COLO668 (cell line): ENCODE measurements at regions not wholly inside any gene's neighbourhood (a gene's known extent, or its start where the extent isn't known, plus 50 kb on each side); places are given as distances from the start of the nearest gene placed in this dataset.

Source experiments
- DNase-seq: peaks from one replicate; lab custom pipeline; 2025; ENCODE audit not compliant: unreplicated experiment; lab: John Stamatoyannopoulos, UW

DNA sequence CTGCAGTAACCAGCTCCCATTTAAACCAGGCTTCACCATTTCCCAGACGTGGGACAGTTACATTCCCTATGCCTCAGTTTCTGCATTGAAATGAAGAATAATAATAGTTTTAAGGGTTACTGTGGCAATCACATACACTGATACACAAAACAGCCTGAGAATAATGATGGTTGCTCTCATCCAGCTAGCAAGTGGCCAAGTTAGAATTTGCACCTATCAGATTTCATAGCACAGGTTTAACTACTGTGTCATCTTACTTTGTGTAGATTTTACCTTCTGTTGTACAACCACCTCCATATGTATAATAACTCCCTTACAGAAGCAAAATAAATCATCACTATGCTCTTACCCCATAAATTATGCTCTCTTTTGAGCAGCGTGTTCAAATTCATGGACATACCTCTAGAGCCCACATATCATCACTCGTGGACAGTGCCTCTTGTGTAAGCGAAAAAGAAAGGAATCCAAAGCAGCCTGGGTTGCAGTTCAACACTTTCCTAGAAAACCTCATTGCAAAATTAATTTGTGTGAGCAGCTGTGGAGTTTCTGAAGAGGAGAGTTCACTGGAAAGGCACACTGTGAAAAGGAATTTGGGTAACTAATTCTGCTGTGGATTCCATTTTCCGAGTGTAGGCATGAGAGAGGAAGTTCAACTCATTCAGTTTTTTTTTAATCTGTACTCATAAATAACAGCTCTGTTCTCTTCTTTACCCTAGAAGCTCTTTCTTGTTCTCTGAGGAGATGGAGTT is 492.5 kb downstream of the ARL4A start:
- no peak for DNase-seq

DNA sequence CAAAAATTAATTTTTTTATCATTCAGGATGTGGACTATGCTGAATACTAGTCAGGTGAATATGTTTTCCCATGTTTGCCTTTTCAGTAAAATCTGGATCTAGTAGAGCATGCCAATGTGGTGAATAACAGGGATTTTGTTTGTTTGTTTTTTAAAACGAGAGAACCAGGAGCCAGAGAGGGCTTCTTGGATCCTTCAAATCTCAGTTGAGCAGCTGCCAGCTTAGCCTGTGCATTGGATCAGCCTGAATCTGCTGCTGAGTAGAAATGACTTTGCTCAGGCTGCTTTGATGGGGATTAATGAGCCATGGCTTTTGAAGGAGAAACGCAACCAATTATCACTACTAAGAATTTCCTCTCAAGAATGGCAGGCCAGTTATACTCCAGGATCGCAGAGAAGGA is 493.8 kb downstream of the ARL4A start:
- peak; percentile 33 for DNase-seq

GRCh38 chr7:13185139-13185538 is 497.7 kb downstream of the ARL4A start:
- no peak for DNase-seq

GRCh38 chr7:13188236-13188805 is 500.9 kb downstream of the ARL4A start:
- DNase-seq, result no peak

DNA sequence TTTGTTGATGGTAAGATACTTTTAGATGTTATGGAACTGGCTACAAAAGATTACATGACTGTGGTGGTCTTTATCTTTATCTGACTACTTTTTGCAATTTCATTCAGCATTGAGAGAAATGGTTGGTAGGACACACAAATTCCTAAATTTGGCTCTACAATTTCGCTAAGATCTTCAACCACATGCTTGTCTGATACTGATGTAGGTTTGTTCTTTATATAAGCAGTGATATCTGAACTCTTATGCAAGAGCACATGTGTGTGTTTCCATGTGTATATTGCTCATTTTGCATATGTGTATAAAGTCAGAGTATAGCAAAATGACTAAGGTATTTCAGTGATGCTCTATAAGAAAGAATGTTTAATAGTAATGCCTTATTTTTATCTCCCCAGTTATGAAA is 501.5 kb downstream of the ARL4A start:
- no peak for DNase-seq

DNA sequence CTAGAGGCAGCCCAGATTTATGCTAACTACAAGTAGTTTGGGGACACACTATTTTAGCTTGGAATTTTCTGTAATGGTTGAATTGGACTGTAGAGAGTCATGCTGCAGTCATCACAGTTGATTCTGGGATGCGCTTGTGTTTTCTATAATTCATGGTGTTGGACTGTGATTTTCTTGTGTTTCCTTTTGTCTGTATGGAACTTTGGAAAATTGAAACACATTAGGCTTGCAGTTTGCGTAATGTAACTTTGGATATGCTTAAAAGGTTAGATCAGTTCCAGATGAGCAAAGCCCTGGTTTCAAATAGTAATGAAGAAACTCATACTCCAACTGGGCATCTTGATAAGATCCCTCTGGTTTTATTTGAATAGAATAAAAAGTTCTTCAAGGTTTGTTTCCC is 502.2 kb downstream of the ARL4A start:
- no peak for DNase-seq

DNA sequence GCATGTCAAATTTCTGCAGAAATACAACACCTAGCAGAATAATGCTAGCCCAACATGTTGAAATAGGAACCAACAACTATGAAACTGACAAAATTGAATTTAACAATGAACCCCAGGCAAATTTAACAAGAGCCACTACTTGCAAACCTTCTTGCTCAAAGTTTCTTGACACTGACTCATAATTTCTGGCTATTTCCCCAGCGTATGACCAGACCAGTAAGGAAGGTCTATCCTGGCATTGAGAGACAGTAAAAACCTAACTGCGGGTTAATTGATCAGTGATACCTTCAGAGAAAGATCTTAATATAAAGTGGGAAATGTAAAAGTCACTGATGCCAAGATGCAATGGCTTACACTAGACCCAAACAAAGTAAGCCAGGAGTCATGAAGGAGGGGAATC is 510.1 kb downstream of the ARL4A start:
- no peak for DNase-seq

GRCh38 chr7:13198036-13198435 is 510.6 kb downstream of the ARL4A start:
- DNase-seq, result no peak

DNA sequence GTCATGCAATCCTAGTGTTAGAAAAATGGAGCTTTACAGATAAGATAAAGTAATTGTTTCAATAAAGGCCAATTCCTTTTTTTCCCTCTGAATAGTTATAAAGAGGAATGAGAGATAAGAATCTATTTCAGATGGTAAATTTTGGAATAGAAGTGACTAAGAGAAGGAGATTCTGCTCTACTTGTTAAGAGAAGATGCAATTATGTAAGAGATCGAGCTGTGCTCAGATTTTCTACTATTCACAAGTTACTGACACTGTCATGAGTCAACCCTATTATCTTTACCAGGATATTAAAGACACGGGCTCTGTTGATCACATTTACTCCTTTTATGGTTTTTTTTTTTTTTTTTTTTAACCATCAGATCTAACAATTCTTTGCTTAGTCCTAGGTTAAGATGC is 511.3 kb downstream of the ARL4A start:
- no peak for DNase-seq

DNA sequence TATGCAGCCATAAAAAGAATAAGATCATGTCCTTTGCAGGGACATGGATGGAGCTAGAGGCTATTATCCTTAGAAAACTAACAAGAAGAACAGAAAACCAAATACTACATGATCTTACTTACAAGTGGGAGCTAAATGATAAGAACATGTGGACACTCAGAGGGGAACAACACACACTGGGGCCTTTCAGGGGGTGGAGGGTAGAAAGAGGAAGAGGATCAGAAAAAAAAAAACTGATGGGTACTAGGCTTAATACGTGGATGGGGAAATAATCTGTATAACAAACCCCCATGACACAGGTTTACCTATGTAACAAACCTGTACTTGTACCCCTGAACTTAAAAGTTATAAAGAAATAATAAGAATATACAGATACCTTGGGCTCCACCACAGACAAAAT is 514.2 kb downstream of the ARL4A start:
- no peak for DNase-seq

- no peak for DNase-seq
Observed at GRCh38 chr7:13217768-13218167, 530.3 kb downstream of the ARL4A start.

- no peak for DNase-seq
Observed at GRCh38 chr7:13225068-13225467, 537.6 kb downstream of the ARL4A start.

DNA sequence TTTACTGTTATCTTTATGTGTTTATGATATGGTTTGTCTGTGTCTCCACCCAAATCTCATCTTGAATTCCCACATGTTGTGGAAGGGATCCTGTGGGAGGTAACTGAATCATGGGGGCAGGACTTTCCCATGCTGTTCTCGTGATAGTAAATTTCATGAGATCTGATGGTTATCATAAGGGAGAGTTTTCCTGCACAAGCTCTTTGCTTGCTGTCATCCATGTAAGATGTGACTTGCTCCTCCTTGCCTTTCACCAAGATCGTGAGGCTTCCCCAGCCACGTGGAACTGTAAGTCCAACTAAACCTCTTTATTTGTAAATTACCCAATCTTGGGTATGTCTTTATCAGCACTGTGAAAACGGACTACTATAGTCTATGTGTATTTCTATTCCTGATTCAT is 539.0 kb downstream of the ARL4A start:
- no peak for DNase-seq

GRCh38 chr7:13231216-13231615 is 543.8 kb downstream of the ARL4A start:
- no peak for DNase-seq

DNA sequence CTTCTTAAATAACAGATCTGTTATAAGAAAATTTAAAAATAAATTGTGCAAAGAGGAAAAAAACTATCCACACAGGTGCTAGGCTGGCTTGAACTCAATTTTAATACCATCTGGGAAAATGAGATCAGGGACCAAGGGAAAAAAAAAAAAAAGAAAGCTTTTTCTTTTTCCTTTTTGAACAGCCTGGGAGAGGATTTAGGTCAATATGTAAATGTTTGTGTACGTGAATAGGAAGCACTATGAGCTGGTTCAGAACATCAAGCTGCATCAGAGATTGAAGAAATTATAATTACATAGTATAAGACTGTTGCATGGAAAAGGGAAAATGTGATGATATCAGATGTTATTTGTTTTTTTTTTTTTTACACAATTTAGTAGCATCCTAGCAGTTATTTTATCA is 548.0 kb downstream of the ARL4A start:
- DNase-seq, result no peak

DNA sequence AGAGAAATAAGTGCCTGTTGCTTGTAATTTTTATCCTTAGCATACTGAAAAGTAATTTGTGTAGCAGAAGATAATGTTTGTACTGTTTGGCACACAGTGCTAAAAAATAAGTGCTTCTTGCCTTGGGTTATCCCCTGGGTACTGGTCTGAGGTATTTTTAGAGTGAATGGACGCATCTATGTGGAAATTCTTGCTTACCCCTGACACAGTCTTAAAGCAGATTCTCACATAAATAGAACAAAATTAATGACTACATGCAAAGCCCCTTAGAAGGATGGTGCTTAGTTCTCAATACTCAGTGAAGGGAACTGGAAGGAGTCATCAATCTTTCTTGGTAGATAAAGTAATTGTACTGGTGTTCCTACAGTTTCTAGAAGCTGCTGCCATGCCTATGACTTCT is 548.6 kb downstream of the ARL4A start:
- DNase-seq, result no peak

GRCh38 chr7:13240349-13240748 is 552.9 kb downstream of the ARL4A start:
- no peak for DNase-seq

DNA sequence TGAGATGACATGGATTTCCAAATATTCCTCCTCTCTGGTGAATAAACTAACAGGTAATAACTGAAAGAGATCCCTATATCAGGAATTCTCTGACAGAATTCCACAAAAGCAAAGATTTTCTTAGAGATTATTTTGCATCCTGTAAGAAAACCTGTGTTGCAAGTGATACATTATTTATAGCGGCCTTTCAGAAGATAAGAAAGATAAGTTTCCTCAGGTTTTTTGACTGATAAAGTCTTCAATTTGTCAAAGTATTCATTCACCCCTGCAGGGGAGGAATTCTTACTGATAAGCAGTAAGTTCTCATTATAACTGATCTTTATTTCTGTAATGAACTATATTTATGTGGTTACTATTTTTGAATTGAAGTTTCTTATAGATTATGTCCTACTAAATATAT is 554.0 kb downstream of the ARL4A start:
- DNase-seq, result no peak

GRCh38 chr7:13257661-13258060 is 570.2 kb downstream of the ARL4A start:
- no peak for DNase-seq

DNA sequence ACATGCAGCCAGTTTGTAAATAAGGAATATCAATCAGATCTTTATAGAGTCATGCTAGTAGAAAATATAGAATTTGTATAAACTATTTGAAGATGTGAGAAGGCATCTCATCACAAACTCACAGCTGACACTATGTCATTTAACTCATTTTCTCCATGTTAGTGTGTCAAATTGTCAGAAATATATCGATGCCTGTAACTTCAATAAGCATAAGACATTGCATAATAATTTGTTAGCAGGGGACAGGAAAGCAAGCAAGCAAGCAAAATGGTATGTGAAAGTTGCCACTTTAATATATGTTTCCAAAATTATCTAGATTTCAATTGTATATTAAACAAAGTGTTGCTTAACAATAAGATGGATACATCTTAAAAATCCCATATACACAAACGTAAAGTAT is 571.0 kb downstream of the ARL4A start:
- no peak for DNase-seq

GRCh38 chr7:13259930-13260329 is 572.5 kb downstream of the ARL4A start:
- DNase-seq, result no peak

DNA sequence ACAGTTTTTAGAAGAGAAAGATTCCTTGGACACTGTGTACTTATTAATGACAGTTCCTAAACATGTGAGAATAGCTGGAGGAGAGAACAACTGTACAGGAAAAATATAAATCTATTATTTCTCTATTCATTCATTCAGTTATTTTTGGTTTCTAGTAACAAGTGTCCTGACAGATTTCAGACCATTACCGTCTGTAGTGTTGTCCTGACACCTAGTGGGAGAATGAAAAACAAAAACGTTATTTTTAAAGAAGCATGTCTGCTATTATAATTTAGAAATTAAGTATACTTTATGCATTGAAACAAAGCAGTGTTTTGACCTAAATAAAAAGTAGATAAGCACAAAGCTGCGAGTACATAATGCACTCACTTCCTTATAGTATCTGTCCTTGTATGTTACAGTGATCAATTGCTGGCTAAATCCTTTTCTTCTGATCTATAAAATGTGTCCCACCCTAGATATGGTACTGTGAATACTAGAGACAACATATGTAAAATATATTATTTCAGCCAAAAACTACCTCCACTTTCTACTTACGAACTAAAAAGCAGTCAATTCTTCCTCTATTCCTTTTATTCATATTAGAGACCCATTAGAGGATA is 575.6 kb downstream of the ARL4A start:
- no peak for DNase-seq

GRCh38 chr7:13265271-13265670 is 577.8 kb downstream of the ARL4A start:
- no peak for DNase-seq
